Endothelial cell of umbilical vein (primary cell): ENCODE measurements at regions not wholly inside any gene's neighbourhood (a gene's known extent, or its start where the extent isn't known, plus 50 kb on each side); places are given as distances from the start of the nearest gene placed in this dataset.

Experiments used
- BruUV-seq: library from RNA; stranded (reverse); fragments of 400-500 nt; replicated peaks from 2 replicates; lab custom pipeline; 2021; lab: Mats Ljungman, UMichigan
- CTCF ChIA-PET: fragments of 300-600, 350-600 bp; sonication (Branson Sonifier 250); formaldehyde crosslinking; loops from one replicate; lab custom pipeline; 2021; ENCODE audit warnings: antibody characterized with exemption, inconsistent platforms; lab: Charles Lee
- POLR2A ChIA-PET: fragments of 300-600, 350-600 bp; sonication (Branson Sonifier 250); formaldehyde crosslinking; loops from one replicate; lab custom pipeline; 2021; ENCODE audit warnings: antibody characterized with exemption, inconsistent platforms; lab: Charles Lee
- DNase-seq: peaks from one replicate; pipeline ENCODE4 v3.0.0-alpha.2; 2011; ENCODE audit warnings: low read depth, low spot score
- FAIRE-seq: peaks from 2 replicates; lab custom pipeline; 2011; peaks lifted over from hg19 to GRCh38; lab: Jason Lieb, UNC
- H2AFZ ChIP-seq: 2 replicates; pipeline ENCODE4 v1.6.0; 2012; ENCODE audit warnings: low read depth, low read length, control low read depth, inconsistent platforms
- H3K27ac ChIP-seq: 2 replicates; pipeline ENCODE4 v1.5.1; 2011; ENCODE audit warnings: low read depth, mild to moderate bottlenecking, control low read depth, low read length, moderate library complexity; ENCODE audit not compliant: insufficient read depth
- H3K27me3 ChIP-seq, 2 experiments: 2 replicates each; pipeline versions ENCODE4 v1.6.0 to v1.6.1; 2011; ENCODE audit warnings: low read length in 2 of 2, mixed read lengths in 1 of 2; ENCODE audit not compliant: control insufficient read depth in 2 of 2, insufficient read depth in 2 of 2
- H3K36me3 ChIP-seq, 2 experiments: 2 replicates in 1 of 2; 3 replicates in 1 of 2; pipeline ENCODE4 v1.5.1; 2011; ENCODE audit warnings: low read length in 2 of 2, mild to moderate bottlenecking in 1 of 2, moderate library complexity in 1 of 2; ENCODE audit not compliant: control insufficient read depth in 2 of 2, insufficient read depth in 2 of 2; ENCODE audit errors: extremely low read depth in 1 of 2
- H3K4me1 ChIP-seq: 3 replicates; pipeline ENCODE4 v1.5.1; 2011; ENCODE audit warnings: mild to moderate bottlenecking, low read length; ENCODE audit not compliant: control insufficient read depth, insufficient read depth; ENCODE audit errors: extremely low read depth
- H3K4me2 ChIP-seq: 2 replicates; pipeline ENCODE4 v1.6.1; 2011; ENCODE audit warnings: low read length, control low read depth, mixed read lengths; ENCODE audit not compliant: insufficient read depth
- H3K4me3 ChIP-seq, 3 experiments: fragments of 200-600 bp in 1 of 3; sonication (generic), shearing (Covaris generic) in 1 of 3; replicated peaks in 1 of 3; 2 replicates each; pipeline ENCODE4 v1.5.1; 2011 to 2016; ENCODE audit warnings: control low read depth in 3 of 3, low read length in 3 of 3, mild to moderate bottlenecking in 2 of 3, inconsistent platforms in 1 of 3, low read depth in 1 of 3, moderate library complexity in 1 of 3; ENCODE audit not compliant: insufficient read depth in 1 of 3
- H3K79me2 ChIP-seq: 2 replicates; pipeline ENCODE4 v1.6.0; 2012; ENCODE audit warnings: low read length, inconsistent platforms; ENCODE audit not compliant: control insufficient read depth, insufficient read depth
- H3K9ac ChIP-seq: replicated peaks from 2 replicates; pipeline ENCODE3; 2011; ENCODE audit warnings: low read length, control low read depth; ENCODE audit not compliant: insufficient read depth; ENCODE audit errors: extremely low read depth
- H3K9me1 ChIP-seq: replicated peaks from 3 replicates; pipeline ENCODE4 v1.6.0; 2011; ENCODE audit warnings: mild to moderate bottlenecking, low read length; ENCODE audit not compliant: control insufficient read depth, insufficient read depth; ENCODE audit errors: extremely low read depth
- H3K9me3 ChIP-seq: replicated peaks from 2 replicates; pipeline ENCODE4 v1.5.1; 2012; ENCODE audit warnings: low read length, inconsistent platforms; ENCODE audit not compliant: control insufficient read depth, insufficient read depth
- H4K20me1 ChIP-seq: replicated peaks from 2 replicates; pipeline ENCODE3; 2011; ENCODE audit warnings: mild to moderate bottlenecking, low read length; ENCODE audit not compliant: control insufficient read depth, insufficient read depth; ENCODE audit errors: extremely low read depth
- CTCF ChIP-seq, 2 donors: IDR thresholded peaks; 1 replicate in 1 of 2; 2 replicates in 1 of 2; pipeline ENCODE4 v1.5.1; 2011; ENCODE audit warnings: low read length in 2 of 2, mild to moderate bottlenecking in 2 of 2, moderate library complexity in 2 of 2, control low read depth in 1 of 2, inconsistent platforms in 1 of 2, low read depth in 1 of 2; ENCODE audit not compliant: insufficient read depth in 1 of 2; ENCODE audit errors: extremely low read depth in 1 of 2
- EZH2 ChIP-seq: IDR thresholded peaks from 2 replicates; pipeline ENCODE4 v1.6.1; 2012; ENCODE audit warnings: borderline replicate concordance, low read depth, mild to moderate bottlenecking, moderate library complexity, low read length, inconsistent platforms; ENCODE audit not compliant: severe bottlenecking
- FOS ChIP-seq: IDR thresholded peaks from 2 replicates; pipeline ENCODE4 v1.6.1; 2011; ENCODE audit warnings: mild to moderate bottlenecking, low read length, moderate library complexity, borderline replicate concordance; ENCODE audit not compliant: insufficient read depth
- GATA2 ChIP-seq: IDR thresholded peaks from 2 replicates; pipeline ENCODE4 v1.7.0; 2011; ENCODE audit warnings: low read depth, mild to moderate bottlenecking, moderate library complexity, mixed read lengths, low read length; ENCODE audit not compliant: insufficient read length, insufficient read depth
- JUN ChIP-seq: IDR thresholded peaks from 2 replicates; pipeline ENCODE4 v1.6.1; 2011; ENCODE audit warnings: borderline replicate concordance, low read depth; ENCODE audit not compliant: insufficient read length, insufficient read depth
- MAX ChIP-seq: IDR thresholded peaks from 2 replicates; pipeline ENCODE4 v1.6.1; 2011; ENCODE audit not compliant: insufficient read depth, insufficient read length
- MYC ChIP-seq: IDR thresholded peaks from one replicate; pipeline ENCODE4 v1.6.1; 2011; ENCODE audit warnings: mild to moderate bottlenecking, low read depth, low read length
- POLR2A ChIP-seq: IDR thresholded peaks from 2 replicates; pipeline ENCODE4 v1.6.1; 2012; ENCODE audit warnings: low read depth, mild to moderate bottlenecking, control low read depth, low read length
- POLR2AphosphoS5 ChIP-seq: IDR thresholded peaks from 2 replicates; pipeline ENCODE4 v1.6.1; 2012; ENCODE audit warnings: low read depth, mild to moderate bottlenecking, control low read depth, low read length, moderate library complexity; ENCODE audit not compliant: insufficient read depth
- dilution Hi-C: fragments of 300-500 bp; cut with MboI; formaldehyde crosslinking; loops from one replicate; pipeline ENCODE4 v1.15.0; 2019; ENCODE audit warnings: low sequenced_read_pairs; ENCODE audit not compliant: extremely low pct_ligation_motif_present
- intact Hi-C: fragments of 100-400 bp; cut with micrococcal nuclease; formaldehyde crosslinking; loops from one replicate; pipeline ENCODE4 v1.10.0; 2022

- Histone ChIP-seq H3K4me2 (no peak overlapping the region), H3K36me3 (no peaks in the 10 kb centered on the region), H3K9me3 (no peaks in the 10 kb centered on the region), H2AFZ (no peak overlapping the region), H4K20me1 (no peaks in the 10 kb centered on the region), H3K9ac (no peak overlapping the region), H3K9me1 (no peaks in the 10 kb centered on the region), H3K27ac (no peak overlapping the region), H3K4me3 (no peak overlapping the region), H3K79me2 (no peaks in the 10 kb centered on the region), H3K27me3 (no peaks in the 10 kb centered on the region), H3K4me1 (peaks cover 44% of the 10 kb centered on the region)
- POLR2A ChIA-PET = no interaction called here
- BruUV-seq = no TSS peak
- CTCF ChIA-PET = interaction anchor here (0.7 to 1.7 kb wide), 2 partner anchors 59 to 348 kb away, joined by 3 to 4 read pairs; partner anchors contain the start of gene TGFBR2
- intact Hi-C loops = no loop called here
- dilution Hi-C loops = no loop called here
- FAIRE-seq (no peak), DNase-seq (no peak)
- TF ChIP-seq FOS = no peak
- TF ChIP-seq MAX = no peak
- TF ChIP-seq EZH2 = no peak
- TF ChIP-seq MYC = no peak
- TF ChIP-seq POLR2A = no peak
- TF ChIP-seq CTCF (IDR thresholded peaks at IDR 0.05; ENCODE audit: extremely low read depth in 1 of 2, insufficient read depth in 1 of 2, low read depth in 1 of 2, low read length in 2 of 2) = no peak
- TF ChIP-seq GATA2 = no peak
- no peak for TF ChIP-seq JUN
- no peak for TF ChIP-seq POLR2AphosphoS5
Measured at GRCh38 chr3:30546934-30547333, 59.5 kb upstream of the TGFBR2 start.
